HG03521 (cell line): ENCODE measurements at regions not wholly inside any gene's neighbourhood (a gene's known extent, or its start where the extent isn't known, plus 50 kb on each side); places are given as distances from the start of the nearest gene placed in this dataset.

ENCODE experiments used
- ATAC-seq: cut with Tn5 transposase; IDR thresholded peaks from one replicate; pipeline ENCODE4 v1.9.1; 2021; ENCODE audit warnings: mild to moderate bottlenecking, moderate library complexity; ENCODE audit not compliant: unreplicated experiment

DNA sequence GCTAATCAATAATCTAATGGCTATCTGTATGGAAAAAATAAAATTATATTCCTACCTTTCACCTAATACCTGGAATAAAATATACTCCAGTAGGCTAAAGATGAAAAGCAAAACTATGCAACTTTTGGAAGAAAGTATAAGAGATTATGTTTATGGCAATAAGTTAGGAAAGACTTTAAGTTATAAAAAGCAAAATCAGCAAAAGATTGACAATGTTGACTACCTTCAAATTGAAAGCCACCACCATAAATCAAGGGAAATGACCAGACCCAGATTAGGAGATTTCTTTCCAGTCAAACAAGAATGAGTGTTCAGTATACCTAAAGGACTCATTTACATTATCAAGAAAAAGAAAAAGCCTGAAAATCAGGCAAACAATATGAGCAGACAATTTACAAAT, 159.1 kb upstream of the ZBED5 start:
- no peak for ATAC-seq

DNA sequence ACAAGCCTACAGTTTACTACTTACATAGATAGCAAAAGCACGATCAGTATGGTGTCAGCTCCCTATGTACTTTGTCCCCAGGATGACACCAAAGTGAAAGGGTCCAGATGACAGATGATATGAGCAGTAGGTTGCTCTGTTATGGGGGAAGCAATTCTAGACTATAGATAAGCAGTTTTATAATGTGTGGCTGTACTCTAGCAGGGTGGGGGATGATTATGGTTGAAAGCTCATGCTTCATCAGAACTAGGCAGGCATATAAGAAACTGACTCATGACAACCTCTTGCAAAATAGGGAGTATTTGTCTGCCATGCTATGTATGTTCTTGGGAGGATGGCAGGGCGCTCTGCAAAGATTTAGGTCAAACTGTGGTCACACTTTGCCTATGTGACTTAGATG, 158.2 kb upstream of the ZBED5 start:
- no peak for ATAC-seq

DNA sequence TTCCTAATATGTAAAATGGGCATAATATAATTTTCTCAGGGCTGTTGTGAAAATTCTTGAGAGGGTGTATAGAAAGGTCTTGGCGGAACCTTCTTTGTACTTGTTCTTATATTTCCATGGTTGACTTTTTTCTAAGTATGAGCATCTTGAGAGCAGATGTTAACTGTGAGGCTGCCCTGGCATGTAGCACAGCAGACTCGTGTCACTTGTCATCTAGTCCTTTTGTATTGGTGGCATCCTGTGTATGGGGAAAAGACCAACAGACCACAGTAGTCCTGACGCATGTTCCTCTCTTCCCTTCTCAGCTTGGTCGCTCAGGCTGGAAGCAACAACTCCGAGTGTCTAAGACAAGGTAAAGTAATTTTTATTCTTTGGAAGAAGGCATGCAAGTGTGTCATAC, 153.8 kb upstream of the ZBED5 start:
- no peak for ATAC-seq

DNA sequence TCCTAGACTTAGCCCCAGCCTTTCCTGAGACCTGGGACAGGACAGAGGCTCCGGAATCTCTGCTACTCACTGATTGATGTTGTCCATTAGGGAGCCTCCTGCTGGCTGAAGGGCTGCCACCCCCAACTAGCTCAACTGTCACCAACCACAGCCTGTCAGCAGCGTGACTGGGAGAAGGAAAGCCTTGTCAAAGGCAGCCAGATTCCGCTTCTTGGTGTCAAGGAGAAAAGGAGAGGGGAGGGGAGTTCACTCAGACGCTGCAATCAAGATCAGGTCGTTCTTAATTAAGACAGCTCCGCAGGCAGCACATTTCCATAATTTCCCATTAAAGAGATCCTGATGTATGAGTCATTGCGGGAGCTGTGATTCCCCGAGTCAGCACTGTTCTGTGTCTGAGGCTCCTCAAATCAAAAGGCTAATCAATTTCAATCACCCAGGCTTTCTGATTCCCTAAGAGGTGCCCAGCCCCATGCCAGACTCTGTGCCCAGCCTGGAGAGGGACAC, 152.8 kb upstream of the ZBED5 start:
- no peak for ATAC-seq

DNA sequence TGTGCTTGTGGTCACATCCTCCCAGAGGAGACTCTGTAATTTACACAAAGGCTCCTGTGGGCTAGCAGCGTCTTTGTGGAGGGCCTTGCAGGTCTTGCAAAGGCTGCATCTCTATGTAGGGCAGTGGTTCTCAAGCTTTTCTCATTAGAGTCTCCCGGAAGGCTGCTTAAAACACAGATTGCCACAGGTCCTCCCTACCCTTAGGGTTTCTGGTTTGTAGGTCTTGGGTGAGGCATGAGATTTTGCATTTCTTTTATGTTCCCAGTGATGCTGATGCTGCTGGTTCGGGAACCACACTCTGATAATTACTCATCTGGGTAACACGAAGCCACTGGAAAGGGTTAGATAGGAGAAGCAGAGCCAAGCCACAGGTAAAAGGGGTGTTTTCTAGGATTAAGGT, 151.3 kb upstream of the ZBED5 start:
- no peak for ATAC-seq

DNA sequence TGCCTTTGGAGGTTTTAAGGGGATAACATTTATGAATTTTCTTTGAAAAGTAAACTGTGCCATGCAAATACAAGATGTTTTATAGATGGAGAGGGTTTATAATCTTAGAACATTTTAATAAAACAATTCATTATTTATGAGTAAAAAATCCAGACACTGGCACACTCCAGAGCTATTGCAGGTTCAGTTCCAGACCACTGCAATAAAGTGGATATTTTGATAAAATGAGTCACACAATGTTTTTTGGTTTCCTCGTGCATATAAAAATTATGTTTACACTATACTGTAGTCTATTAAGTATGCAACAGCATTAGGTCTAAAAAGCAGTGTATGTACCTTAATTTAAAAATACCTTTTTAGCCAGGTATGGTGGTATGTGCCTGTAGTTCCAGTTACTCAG, 146.2 kb upstream of the ZBED5 start:
- ATAC-seq: no peak

DNA sequence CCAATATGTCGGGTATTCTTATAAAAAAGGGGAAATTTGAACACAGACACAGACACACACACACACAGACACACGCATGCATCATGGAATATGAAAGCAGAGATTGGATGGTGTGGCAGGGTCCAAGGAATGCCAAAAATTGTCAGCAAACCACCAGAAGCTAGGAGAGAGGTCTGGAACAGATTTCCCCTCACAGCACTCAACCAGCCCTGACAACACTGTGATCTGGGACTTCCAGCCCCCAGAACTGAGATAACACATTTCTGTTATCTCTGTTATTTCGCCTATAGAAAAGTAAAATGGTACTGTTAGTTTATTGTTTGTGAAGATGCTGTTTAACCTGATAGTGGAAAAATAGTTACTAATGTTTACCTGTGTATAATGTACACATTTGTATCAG, 145.4 kb upstream of the ZBED5 start:
- ATAC-seq: no peak

DNA sequence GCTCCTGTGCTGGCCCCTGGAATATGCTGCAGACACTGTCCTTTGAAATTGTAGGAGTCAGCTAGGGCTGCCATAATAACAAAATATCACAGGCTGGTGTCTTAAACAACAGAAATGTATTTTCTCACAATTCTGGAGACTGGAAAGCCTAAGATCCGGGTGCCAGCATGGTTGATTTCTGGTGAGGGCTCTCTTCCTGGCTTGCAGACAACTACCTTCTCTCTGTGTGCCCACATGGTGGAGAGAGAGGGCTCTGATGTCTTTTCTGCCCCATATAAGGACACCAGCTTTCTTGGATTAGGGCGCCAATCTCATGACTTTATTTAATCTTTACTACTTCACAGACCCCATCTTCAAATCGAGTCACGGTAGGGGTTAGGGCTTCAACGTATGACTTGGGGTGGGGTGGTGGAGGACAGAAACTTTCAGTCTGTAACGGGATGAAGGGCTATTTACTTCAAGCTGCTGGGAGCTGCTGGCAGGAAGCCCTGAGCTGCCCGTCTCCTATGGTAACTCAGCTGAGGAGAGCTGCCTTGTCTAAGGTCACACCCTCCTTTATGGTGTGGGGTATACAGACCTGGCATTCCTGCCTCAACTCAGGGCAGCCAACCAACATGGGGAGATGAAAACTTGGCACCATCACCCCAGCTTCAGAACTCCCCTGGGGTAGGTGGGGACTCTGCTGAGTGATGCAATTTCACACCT, 142.9 kb upstream of the ZBED5 start:
- no peak for ATAC-seq

DNA sequence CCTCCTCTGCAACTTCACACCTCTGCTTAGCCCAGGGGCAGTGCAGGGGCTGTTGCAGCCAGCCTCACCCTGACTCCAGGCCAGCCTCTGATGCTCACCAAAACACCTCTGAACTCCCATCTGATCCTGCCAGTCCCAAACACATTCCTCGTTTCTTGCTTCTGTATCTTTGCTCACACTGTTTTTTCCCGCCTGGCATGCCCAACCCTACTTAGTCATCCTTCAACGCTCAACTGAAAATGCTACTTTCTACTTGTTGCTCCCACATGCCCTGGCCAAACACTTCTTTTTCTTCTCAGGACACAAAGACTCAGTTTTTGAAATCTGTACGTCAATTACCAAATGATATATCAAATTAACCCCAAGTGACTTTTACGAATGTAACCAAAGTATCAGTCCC, 140.8 kb upstream of the ZBED5 start:
- no peak for ATAC-seq

DNA sequence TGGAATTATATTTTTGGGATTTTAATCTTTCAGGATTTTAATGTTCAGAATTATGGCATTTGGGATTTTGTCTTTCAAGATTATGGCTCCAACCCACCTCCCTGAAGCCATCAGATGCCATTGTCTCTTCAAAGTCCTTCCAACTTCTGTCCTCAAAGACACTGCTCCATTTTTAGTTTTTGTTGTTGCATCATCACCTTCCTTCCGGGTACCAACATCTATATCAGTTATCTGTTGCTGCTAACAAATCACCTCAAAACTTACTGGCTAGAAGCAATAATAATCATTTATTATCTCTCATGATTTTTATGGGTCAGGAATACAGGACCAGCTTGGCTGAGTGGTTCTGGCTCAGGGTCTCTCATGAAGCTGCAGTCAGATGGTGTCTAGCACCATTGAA, 138.8 kb upstream of the ZBED5 start:
- ATAC-seq: no peak

DNA sequence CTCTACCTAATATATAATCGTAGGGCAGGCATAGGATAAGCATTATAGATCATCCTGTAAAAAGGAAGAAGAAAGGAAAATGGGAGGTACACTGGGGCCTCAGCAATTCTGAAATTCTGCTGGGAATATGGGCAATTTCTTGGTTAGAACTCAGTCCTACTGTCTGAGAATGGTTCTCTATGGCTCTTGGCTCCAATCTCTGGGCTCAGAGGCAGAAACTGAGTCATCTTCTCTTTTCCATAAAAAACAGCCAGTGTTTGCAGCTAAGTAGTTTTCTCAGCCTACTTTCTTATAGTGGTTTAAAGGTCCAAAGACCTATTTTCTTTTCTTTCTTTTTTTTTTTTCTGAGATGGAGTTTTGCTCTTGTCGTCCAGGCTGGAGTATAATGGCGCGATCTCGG, 135.8 kb upstream of the ZBED5 start:
- ATAC-seq: no peak

DNA sequence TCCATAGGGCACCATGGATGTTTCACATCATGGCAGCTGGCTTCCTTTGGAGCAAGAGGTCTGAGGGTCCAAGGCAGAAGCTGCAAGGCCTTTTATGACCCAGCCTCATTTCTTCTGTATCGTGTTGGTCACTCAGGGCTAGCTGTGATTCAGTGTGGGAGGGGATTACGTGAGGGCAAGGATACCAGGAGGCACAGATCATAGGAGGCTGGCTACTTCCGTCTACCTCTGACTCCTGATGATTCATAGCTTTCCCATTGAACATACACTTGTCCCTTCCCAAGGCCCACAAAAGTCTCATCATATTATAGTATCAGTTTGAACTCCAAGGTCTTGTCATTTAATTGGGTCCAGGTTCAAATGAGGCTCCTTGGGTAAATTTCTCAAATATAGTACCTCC, 135.3 kb upstream of the ZBED5 start:
- ATAC-seq: no peak

DNA sequence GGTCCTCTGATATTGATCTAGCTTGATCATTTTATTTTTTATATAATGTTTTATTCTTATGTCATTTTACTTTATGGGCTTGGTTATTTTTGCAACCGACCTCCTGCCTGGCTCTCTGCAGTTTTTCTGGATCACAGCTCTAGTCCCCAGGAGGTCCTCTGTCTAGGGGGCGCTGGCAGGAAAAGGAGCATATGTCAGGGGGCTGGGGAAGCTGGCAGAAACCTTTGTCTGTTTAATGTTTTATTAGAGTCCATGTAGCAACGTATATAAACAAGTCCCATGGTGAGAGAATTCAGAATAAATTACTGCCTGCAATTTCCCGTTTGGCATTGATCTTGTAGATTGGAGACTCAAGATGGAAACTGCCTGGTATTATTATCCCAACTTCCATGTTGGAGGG, 133.5 kb upstream of the ZBED5 start:
- ATAC-seq: no peak

DNA sequence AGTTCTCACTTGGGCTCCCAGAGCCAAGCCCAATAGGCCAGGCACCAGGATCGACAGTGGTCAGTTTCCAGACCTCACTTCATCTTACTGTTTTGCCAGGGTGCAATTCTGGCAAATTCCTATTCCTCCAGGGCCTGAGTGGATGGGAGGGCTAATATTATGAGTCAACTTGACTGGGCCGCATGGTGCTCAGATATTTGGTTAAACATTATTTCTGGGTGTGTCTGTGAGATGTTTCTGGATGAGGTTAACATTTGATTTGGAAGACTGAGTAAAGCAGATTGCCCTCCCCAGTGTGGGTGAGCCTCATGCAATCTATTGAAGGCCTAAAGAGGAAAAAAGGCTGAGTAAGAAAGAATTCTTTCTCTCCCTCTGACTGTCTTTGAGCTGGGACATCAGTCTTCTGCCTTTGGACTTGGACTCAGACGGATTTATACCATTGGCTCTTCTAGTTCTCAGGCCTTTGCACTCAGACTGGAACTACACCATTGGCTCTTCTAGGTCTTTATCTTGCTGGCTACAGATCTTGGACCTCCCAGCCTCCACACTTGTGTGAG, 132.9 kb upstream of the ZBED5 start:
- no peak for ATAC-seq

DNA sequence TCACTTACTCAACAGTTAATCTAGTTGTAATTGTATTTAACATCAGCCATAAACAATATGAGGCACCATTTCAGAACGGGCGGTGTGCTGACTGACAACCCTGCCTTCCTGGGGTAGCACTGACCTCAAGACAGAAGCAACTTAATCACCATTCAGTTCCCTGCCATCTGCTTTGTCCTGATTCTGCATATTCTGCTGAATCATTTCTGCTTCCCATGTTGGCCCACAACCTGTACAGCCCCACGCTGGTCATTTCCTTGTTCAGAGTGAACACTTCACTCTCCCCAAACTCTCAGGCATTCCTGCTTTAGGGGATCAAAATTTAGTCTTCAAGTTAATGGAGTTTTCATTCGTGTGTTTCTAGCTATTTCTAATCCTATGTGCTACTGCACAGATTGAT, 132.3 kb upstream of the ZBED5 start:
- ATAC-seq: no peak

DNA sequence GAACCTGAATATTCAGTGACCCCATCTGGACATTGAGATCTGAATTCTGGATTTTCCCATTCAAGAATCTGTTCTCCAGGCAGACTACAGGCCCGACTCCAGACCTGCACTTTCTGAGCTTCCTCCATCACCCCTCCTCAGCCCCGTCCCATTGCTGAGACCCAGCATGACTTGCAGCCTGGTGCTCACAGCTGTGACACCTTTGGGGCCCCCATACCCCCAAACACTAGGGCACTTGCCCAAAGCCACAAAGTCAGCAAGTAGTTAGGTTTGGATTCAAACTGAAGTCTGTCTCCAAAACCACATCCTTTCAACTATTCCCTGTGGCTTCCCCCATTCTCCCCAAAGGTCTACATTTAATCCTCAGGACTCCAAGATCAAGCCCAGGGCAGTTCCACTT, 128.2 kb upstream of the ZBED5 start:
- ATAC-seq: no peak

DNA sequence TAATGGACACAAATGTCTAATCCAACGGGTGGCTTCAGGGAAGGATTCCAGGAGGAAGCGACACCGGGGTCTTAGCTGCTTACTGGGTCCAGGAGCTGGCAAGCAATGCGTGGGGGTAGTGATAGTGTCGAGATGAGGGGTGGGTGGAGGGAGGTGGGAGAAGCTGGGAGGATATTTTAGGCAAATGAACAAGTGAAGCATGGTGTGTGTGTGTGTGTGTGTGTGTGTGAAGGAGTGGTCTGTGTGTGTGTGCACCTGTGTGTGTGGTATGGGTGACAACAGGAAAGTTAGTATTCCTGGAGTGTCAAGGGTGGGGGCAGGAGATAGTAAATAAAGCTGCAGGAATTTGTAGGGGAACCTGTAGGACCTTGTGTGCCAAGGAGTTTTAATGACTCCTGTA, 126.9 kb upstream of the ZBED5 start:
- no peak for ATAC-seq

DNA sequence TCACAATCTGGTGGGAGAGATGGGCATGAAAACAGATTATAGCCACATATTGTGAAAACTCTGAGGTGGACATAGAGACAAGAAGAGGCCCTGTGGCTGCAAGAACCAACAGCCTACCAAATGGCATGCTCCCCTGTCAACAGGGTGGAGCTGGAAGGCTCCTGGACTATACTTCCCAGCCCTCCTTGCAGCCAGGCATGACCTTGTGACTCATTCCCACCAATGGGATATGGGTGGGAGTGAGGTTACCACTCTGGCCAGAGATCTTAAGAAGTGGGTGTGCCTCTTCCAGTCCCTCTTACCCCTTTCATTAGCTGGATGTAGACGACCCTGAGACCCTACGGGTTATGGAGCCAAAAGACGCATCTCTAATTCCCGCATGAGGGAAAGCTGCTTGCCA, 126.4 kb upstream of the ZBED5 start:
- ATAC-seq: no peak

DNA sequence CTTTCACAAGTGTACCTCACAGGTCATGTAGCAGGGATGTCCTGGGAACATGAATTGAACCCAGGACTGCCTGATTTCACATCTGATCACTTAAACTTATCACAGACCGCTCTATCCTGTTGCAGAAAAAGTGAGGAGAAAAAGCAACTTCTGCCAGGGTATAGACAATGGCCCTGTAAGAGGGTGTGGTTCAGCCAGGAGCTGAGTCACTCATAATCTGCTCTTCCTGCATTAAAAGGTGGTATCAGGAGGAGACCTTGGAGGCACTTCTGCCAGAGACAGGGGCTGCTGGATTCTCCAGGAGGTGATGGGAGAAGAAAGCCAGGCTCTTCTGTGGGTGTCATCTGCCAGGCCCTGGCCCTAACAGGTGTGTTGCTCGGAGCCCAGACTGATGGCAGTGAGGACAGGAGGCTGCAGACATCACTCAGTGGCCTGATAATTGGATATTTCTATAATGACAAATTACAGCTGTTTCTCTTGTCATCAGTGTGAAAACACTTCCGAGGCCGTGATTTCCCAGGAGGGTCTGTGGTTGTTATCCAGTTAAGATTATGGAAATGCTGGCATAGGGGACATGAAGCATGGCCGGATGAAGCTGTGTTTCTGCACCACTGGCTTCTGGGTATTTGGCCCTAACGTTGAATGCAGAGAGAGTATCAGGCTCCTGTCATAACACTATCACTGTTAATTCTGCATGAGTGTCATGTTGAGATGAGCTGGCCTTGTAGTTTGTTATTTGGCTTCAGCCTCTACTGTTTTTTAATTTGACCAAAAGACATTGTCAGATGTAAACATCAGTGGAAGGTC, 125.1 kb upstream of the ZBED5 start:
- no peak for ATAC-seq

DNA sequence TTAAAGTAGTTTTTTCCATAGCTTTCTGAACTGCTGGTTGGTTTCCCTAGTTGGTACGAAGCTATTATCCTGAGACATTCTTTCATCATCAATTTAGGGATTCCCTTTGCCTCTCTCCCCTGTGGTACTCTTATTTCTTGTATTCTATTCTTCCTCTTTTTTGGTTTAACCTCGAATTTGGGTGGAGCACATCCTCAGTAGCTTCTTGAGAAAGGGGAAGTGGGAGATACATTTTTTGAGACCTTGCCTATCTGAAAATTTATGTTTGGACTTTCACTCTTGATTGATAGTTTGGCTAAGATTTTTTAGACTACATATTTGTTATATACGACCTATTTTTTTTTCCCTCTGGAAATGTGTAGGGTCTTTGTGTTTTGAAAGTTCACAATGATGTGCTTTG, 121.7 kb upstream of the ZBED5 start:
- no peak for ATAC-seq

DNA sequence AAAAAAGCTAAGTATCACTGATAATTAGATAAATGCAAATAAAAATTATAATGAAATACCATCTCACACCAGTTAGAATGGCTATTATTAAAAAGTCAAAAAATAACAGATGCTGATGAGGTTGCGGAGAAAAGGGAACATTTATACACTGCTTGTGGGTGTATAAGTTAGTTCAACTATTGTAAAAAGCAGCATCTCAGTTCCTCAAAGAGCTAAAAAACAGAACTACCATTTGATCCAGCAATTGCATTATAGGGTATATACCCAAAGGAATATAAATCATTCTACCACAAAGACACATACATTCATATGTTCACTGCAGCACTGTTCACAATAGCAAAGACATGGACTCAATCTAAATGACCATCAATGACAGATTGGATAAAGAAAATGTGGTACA, 120.3 kb upstream of the ZBED5 start:
- no peak for ATAC-seq

DNA sequence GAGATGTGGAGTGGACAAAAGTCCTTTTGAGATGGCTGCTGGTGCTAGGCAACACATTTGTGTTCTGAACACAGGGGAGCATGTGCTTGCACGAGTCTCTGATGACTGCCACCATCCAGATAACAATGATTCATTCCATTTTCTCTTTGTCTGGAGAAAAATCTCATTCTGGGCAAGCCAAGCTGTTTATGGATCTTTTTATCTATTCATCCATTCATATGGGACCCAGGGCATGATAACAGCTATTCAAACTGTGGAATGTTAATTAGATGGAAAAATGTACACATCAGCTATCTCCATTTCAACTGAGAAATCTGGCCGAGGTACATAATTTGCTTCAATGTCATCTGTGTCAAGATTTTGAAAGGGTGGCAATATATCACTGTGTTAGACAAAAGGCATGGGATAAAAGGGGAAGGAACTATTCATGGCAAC, 117.5 kb upstream of the ZBED5 start:
- ATAC-seq: no peak
